Thymus (tissue), 11 donors: ENCODE measurements at regions not wholly inside any gene's neighbourhood (a gene's known extent, or its start where the extent isn't known, plus 50 kb on each side); places are given as distances from the start of the nearest gene placed in this dataset.
"Not testable (repeated sequence)": the region's sequence is repeated elsewhere in the genome, so short reads cannot be mapped to it uniquely, and the experiment has no call there.

Source experiments
- DNase-seq, 9 donors: peaks; one replicate each; pipeline ENCODE4 v3.0.0-alpha.2; 2013; ENCODE audit warnings: low spot score in 9 of 9, low read depth in 6 of 9, missing footprints in 1 of 9
- H3K27ac ChIP-seq, 2 donors: one replicate each; pipeline ENCODE4 v1.5.1; 2013; ENCODE audit warnings: control low read depth in 1 of 2, low read depth in 1 of 2, low read length in 1 of 2, mild to moderate bottlenecking in 1 of 2, moderate library complexity in 1 of 2
- H3K27me3 ChIP-seq, 2 donors: one replicate each; pipeline ENCODE4 v1.5.1; 2013; ENCODE audit warnings: low read length in 1 of 2; ENCODE audit not compliant: control insufficient read depth in 2 of 2, insufficient read depth in 1 of 2
- H3K36me3 ChIP-seq, 2 donors: one replicate each; pipeline ENCODE4 v1.5.1; 2013; ENCODE audit warnings: low read length in 1 of 2, mild to moderate bottlenecking in 1 of 2, moderate library complexity in 1 of 2; ENCODE audit not compliant: control insufficient read depth in 2 of 2, insufficient read depth in 2 of 2
- H3K4me1 ChIP-seq, 2 donors: one replicate each; pipeline ENCODE4 v1.5.1; 2013; ENCODE audit warnings: low read length in 2 of 2; ENCODE audit not compliant: control insufficient read depth in 2 of 2, insufficient read depth in 2 of 2
- H3K4me3 ChIP-seq, 2 donors: one replicate each; pipeline ENCODE4 v1.5.1; 2013; ENCODE audit warnings: low read length in 2 of 2, control low read depth in 1 of 2, mild to moderate bottlenecking in 1 of 2
- H3K9me3 ChIP-seq, 2 donors: one replicate each; pipeline ENCODE4 v1.5.1; 2013; ENCODE audit warnings: low read length in 1 of 2, mild to moderate bottlenecking in 1 of 2; ENCODE audit not compliant: control insufficient read depth in 2 of 2, insufficient read depth in 1 of 2
- WGBS: extraction: QIAGEN DNeasy Blood & Tissue Kit; methylation state at CpG from one replicate; pipeline ENCODE4 v1.1.7; 2013; 5-methylcytosine and 5-hydroxymethylcytosine counted together
- donor health status: healthy.

GRCh38 chrX:109920325-109920724 is 82.6 kb upstream of the TMEM164 start:
- H3K9me3 ChIP-seq: no peaks in the 10 kb centered on the region
- DNase-seq: no peak
- no peak overlapping the region for H3K27ac ChIP-seq
- H3K36me3 ChIP-seq: no peaks in the 10 kb centered on the region
- no peaks in the 10 kb centered on the region for H3K27me3 ChIP-seq
- no peaks in the 10 kb centered on the region for H3K4me1 ChIP-seq
- WGBS: 97% methylated on average over 4 of the region's 4 CpGs
- H3K4me3 ChIP-seq: no peak overlapping the region

GRCh38 chrX:109920868-109921267 is 82.0 kb upstream of the TMEM164 start:
- Histone ChIP-seq H3K27me3 (no peaks in the 10 kb centered on the region), H3K4me3 (no peak overlapping the region), H3K36me3 (no peaks in the 10 kb centered on the region), H3K4me1 (no peaks in the 10 kb centered on the region), H3K27ac (no peak overlapping the region), H3K9me3 (no peaks in the 10 kb centered on the region)
- WGBS: 97% methylated on average over 2 of the region's 2 CpGs
- DNase-seq: no peak

GRCh38 chrX:109922190-109922589 is 80.7 kb upstream of the TMEM164 start:
- 98% methylated on average over 2 of the region's 2 CpGs for WGBS
- no peaks in the 10 kb centered on the region for H3K36me3 ChIP-seq
- H3K4me1 ChIP-seq: no peaks in the 10 kb centered on the region
- no peak for DNase-seq
- H3K27me3 ChIP-seq: no peaks in the 10 kb centered on the region
- H3K4me3 ChIP-seq: no peak overlapping the region
- H3K27ac ChIP-seq: no peak overlapping the region
- no peaks in the 10 kb centered on the region for H3K9me3 ChIP-seq

- H3K4me3 ChIP-seq, H3K4me1 ChIP-seq, H3K27ac ChIP-seq, DNase-seq, H3K36me3 ChIP-seq, H3K9me3 ChIP-seq, H3K27me3 ChIP-seq: not testable (repeated sequence)
- 93% methylated on average over 3 of the region's 3 CpGs for WGBS
These were observed 77.9 kb upstream of the TMEM164 start for GRCh38 chrX:109925003-109925402.

- H3K9me3 ChIP-seq: no peaks in the 10 kb centered on the region
- no peaks in the 10 kb centered on the region for H3K27me3 ChIP-seq
- H3K4me1 ChIP-seq: no peaks in the 10 kb centered on the region
- no peak overlapping the region for H3K4me3 ChIP-seq
- no peak overlapping the region for H3K27ac ChIP-seq
- DNase-seq: no peak
- H3K36me3 ChIP-seq: no peaks in the 10 kb centered on the region
These were observed 77.3 kb upstream of the TMEM164 start for GRCh38 chrX:109925656-109926055.

GRCh38 chrX:109926118-109926517 is 76.8 kb upstream of the TMEM164 start:
- no peaks in the 10 kb centered on the region for H3K27me3 ChIP-seq
- H3K27ac ChIP-seq: no peak overlapping the region
- H3K36me3 ChIP-seq: no peaks in the 10 kb centered on the region
- H3K9me3 ChIP-seq: no peaks in the 10 kb centered on the region
- WGBS: over 99% methylated on average over 5 of the region's 5 CpGs
- DNase-seq: no peak
- no peaks in the 10 kb centered on the region for H3K4me1 ChIP-seq
- H3K4me3 ChIP-seq: no peak overlapping the region

- DNase-seq: no peak
- no peaks in the 10 kb centered on the region for H3K4me1 ChIP-seq
- no peak overlapping the region for H3K4me3 ChIP-seq
- no peak overlapping the region for H3K27ac ChIP-seq
- no peaks in the 10 kb centered on the region for H3K27me3 ChIP-seq
- no peaks in the 10 kb centered on the region for H3K9me3 ChIP-seq
- no peaks in the 10 kb centered on the region for H3K36me3 ChIP-seq
- 98% methylated on average over 5 of the region's 5 CpGs for whole genome bisulfite sequencing
These were observed 75.9 kb upstream of the TMEM164 start for GRCh38 chrX:109926743-109927662.

- no peak for DNase-seq
- WGBS: 98% methylated on average over 4 of the region's 4 CpGs
- H3K27me3 ChIP-seq: no peaks in the 10 kb centered on the region
- H3K4me1 ChIP-seq: no peaks in the 10 kb centered on the region
- H3K27ac ChIP-seq: no peak overlapping the region
- no peaks in the 10 kb centered on the region for H3K36me3 ChIP-seq
- no peaks in the 10 kb centered on the region for H3K9me3 ChIP-seq
- H3K4me3 ChIP-seq: no peak overlapping the region
These were observed 75.1 kb upstream of the TMEM164 start for GRCh38 chrX:109927663-109928273.

- WGBS: 97% methylated on average over 6 of the region's 6 CpGs
- no peaks in the 10 kb centered on the region for H3K36me3 ChIP-seq
- no peak for DNase-seq
- H3K4me3 ChIP-seq: no peak overlapping the region
- no peaks in the 10 kb centered on the region for H3K4me1 ChIP-seq
- no peaks in the 10 kb centered on the region for H3K27me3 ChIP-seq
- H3K9me3 ChIP-seq: no peaks in the 10 kb centered on the region
- H3K27ac ChIP-seq: no peak overlapping the region
These were observed 74.1 kb upstream of the TMEM164 start for GRCh38 chrX:109928596-109929335.
